ENCODE measurements at regions not wholly inside any gene's neighbourhood (a gene's known extent, or its start where the extent isn't known, plus 50 kb on each side); places are given as distances from the start of the nearest gene placed in this dataset.

DNA sequence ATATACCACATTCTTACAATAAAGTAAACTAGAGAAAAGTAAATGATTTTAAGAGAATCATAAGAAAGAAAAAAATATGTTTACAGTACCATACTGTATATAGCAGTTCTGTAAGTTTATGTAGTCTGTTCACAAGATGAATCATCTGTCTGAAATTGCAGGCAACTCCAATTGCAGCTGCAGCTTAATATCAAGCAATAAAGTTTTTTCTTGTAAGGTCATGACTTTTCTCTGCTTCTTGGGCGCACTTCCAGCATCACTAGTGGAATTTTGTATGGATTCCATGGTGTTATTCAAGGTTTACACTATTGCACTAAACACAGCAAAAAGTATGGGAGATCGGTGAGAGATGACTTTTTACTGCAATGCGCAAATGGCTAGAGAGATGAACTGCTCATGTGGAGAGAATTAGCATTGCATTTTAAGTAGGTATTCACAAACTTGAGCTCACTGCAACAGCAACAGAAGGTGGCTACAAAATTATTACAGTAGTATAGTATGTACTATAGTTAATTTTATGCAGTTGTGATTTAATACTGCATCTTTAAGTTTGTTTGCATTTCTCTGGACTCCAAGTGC is 445.4 kb upstream of the OR4E1 start:
- TF ChIP-seq EZH2 (IDR thresholded peaks at IDR 0.05; ENCODE audit: insufficient read depth, poor library complexity, severe bottlenecking) (no peak), EZH2phosphoT487 (IDR thresholded peaks at IDR 0.05; ENCODE audit: insufficient read depth, low read depth) (no peak)

All from GM23248 (cell line).